ENCODE measurements at regions not wholly inside any gene's neighbourhood (a gene's known extent, or its start where the extent isn't known, plus 50 kb on each side); places are given as distances from the start of the nearest gene placed in this dataset.

GRCh38 chr18:71028285-71028762 lies 739.5 kb downstream of the SOCS6 start:
- H3K27me3 ChIP-seq (ENCODE audit: control insufficient read depth, insufficient read depth, low read length): no peaks in the 10 kb centered on the region
- ATAC-seq: no peak
- no peaks in the 10 kb centered on the region for H3K9me3 ChIP-seq (ENCODE audit: control insufficient read depth, insufficient read depth, low read depth, low read length)
- CTCF ChIA-PET: no interaction called here
- POLR2A ChIA-PET: no interaction called here
- H3K27ac ChIP-seq (ENCODE audit: low read length): no peak overlapping the region
- H3K4me3 ChIP-seq (ENCODE audit: low read depth in 2 of 2, low read length in 2 of 2): no peak overlapping the region
- H3K4me1 ChIP-seq (ENCODE audit: control insufficient read depth, insufficient read depth, low read length): no peaks in the 10 kb centered on the region
- no peak for DNase-seq (ENCODE audit: low read depth, low spot score)
- no peak for TF ChIP-seq TCF7L2 (IDR thresholded peaks at IDR 0.05; ENCODE audit: low read depth, low read length)
- no peak for TF ChIP-seq REST (IDR thresholded peaks at IDR 0.05; ENCODE audit: insufficient read depth in 1 of 2, low read depth in 2 of 2, low read length in 1 of 2)
- no peak for TF ChIP-seq SIN3A (IDR thresholded peaks at IDR 0.05; ENCODE audit: borderline replicate concordance, insufficient read depth, low read depth, low read length)
- TF ChIP-seq CTCF (IDR thresholded peaks at IDR 0.05): no peak
- no peak for TF ChIP-seq POLR2AphosphoS5 (IDR thresholded peaks at IDR 0.05; ENCODE audit: low read depth, low read length)
- no TSS peak for BruUV-seq (replicated peaks)
- in situ Hi-C loops (cut with HindIII; ENCODE audit: low pct_unique_long_range_greater_than_20kb, low sequenced_read_pairs) (no loop called here), intact Hi-C loops (cut with micrococcal nuclease; ENCODE audit: unreplicated experiment) (no loop called here)
- H3K36me3 ChIP-seq (ENCODE audit: control insufficient read depth, insufficient read depth, low read length): no peaks in the 10 kb centered on the region

- Histone ChIP-seq H3K9me3 (ENCODE audit: control insufficient read depth, insufficient read depth, low read depth, low read length) (no peaks in the 10 kb centered on the region), H3K4me1 (ENCODE audit: control insufficient read depth, insufficient read depth, low read length) (no peaks in the 10 kb centered on the region), H3K27ac (ENCODE audit: low read length) (no peak overlapping the region), H3K27me3 (ENCODE audit: control insufficient read depth, insufficient read depth, low read length) (no peaks in the 10 kb centered on the region), H3K4me3 (ENCODE audit: low read depth in 2 of 2, low read length in 2 of 2) (no peak overlapping the region), H3K36me3 (ENCODE audit: control insufficient read depth, insufficient read depth, low read length) (no peaks in the 10 kb centered on the region)
- no peak for DNase-seq (ENCODE audit: low read depth, low spot score)
- intact Hi-C loops (cut with micrococcal nuclease; ENCODE audit: unreplicated experiment) (no loop called here), in situ Hi-C loops (cut with HindIII; ENCODE audit: low pct_unique_long_range_greater_than_20kb, low sequenced_read_pairs) (no loop called here)
- POLR2A ChIA-PET: no interaction called here
- BruUV-seq (replicated peaks): no TSS peak
- TF ChIP-seq REST (IDR thresholded peaks at IDR 0.05; ENCODE audit: insufficient read depth in 1 of 2, low read depth in 2 of 2, low read length in 1 of 2) (no peak), POLR2AphosphoS5 (IDR thresholded peaks at IDR 0.05; ENCODE audit: low read depth, low read length) (no peak), TCF7L2 (IDR thresholded peaks at IDR 0.05; ENCODE audit: low read depth, low read length) (no peak), CTCF (IDR thresholded peaks at IDR 0.05) (no peak), SIN3A (IDR thresholded peaks at IDR 0.05; ENCODE audit: borderline replicate concordance, insufficient read depth, low read depth, low read length) (no peak)
- CTCF ChIA-PET: no interaction called here
- no peak for ATAC-seq
These were observed 738.7 kb downstream of the SOCS6 start for GRCh38 chr18:71027531-71027930.
